ENCODE measurements at regions not wholly inside any gene's neighbourhood (a gene's known extent, or its start where the extent isn't known, plus 50 kb on each side); places are given as distances from the start of the nearest gene placed in this dataset.

GRCh38 chr13:59398661-59399060 lies 765.1 kb downstream of the DIAPH3 start:
- TF ChIP-seq TAF1 (IDR thresholded peaks at IDR 0.05; ENCODE audit: low read depth, low read length) = no peak
- TF ChIP-seq POU2F2 (IDR thresholded peaks at IDR 0.05; ENCODE audit: low read depth, low read length) = no peak
- no peak for TF ChIP-seq POLR2A (IDR thresholded peaks at IDR 0.05; ENCODE audit: low read depth, low read length)
- no peak for TF ChIP-seq POLR2AphosphoS5 (IDR thresholded peaks at IDR 0.05; ENCODE audit: low read depth, low read length)
- no peak for TF ChIP-seq SPI1 (IDR thresholded peaks at IDR 0.05; ENCODE audit: low read depth, low read length)
- TF ChIP-seq PAX5 (IDR thresholded peaks at IDR 0.05; ENCODE audit: insufficient read depth, low read length, severe bottlenecking) = no peak

All from GM12891 (cell line).